ENCODE measurements at regions not wholly inside any gene's neighbourhood (a gene's known extent, or its start where the extent isn't known, plus 50 kb on each side); places are given as distances from the start of the nearest gene placed in this dataset.

- no peak for TF ChIP-seq GABPA (tag; conservative IDR thresholded peaks at IDR 0.05; ENCODE audit: low read depth)
- TF ChIP-seq, protein P1, sequence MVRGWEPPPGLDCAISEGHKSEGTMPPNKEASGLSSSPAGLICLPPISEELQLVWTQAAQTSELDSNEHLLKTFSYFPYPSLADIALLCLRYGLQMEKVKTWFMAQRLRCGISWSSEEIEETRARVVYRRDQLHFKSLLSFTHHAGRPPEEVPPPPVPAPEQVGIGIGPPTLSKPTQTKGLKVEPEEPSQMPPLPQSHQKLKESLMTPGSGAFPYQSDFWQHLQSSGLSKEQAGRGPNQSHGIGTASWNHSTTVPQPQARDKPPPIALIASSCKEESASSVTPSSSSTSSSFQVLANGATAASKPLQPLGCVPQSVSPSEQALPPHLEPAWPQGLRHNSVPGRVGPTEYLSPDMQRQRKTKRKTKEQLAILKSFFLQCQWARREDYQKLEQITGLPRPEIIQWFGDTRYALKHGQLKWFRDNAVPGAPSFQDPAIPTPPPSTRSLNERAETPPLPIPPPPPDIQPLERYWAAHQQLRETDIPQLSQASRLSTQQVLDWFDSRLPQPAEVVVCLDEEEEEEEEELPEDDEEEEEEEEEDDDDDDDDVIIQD (CRISPR knock-in tag; IDR thresholded peaks at IDR 0.05): 0 out of 2 replicates have a peak, but pooled peaks have one; percentile 6
- no peak for TF ChIP-seq RBM17 (IDR thresholded peaks at IDR 0.05; ENCODE audit: borderline replicate concordance, low read depth, low read length)
- TF ChIP-seq ZNF695 (CRISPR knock-in tag; IDR thresholded peaks at IDR 0.05): 0 out of 2 replicates have a peak, but pooled peaks have one; percentile 49
- TF ChIP-seq POLR2AphosphoS5 (IDR thresholded peaks at IDR 0.05; ENCODE audit: control insufficient read depth, insufficient read depth, low read depth, low read length): no peak
- TF ChIP-seq ZBTB26 (CRISPR knock-in tag; IDR thresholded peaks at IDR 0.05): no peak
- 0 out of 2 replicates have a peak, but pooled peaks have one; percentile 38 for TF ChIP-seq PPARD (CRISPR knock-in tag; IDR thresholded peaks at IDR 0.05)
- no peak for TF ChIP-seq RBFOX2 (IDR thresholded peaks at IDR 0.05; ENCODE audit: low read depth, low read length)
- no peak for TF ChIP-seq TGIF2 (CRISPR knock-in tag; IDR thresholded peaks at IDR 0.05)
- TF ChIP-seq ZNF277 (CRISPR knock-in tag; IDR thresholded peaks at IDR 0.05; ENCODE audit: borderline replicate concordance): peak; percentile 72; the same call in 1 of the 2 replicates
- TF ChIP-seq ZBTB2 (IDR thresholded peaks at IDR 0.05): no peak
- TF ChIP-seq ZNF436 (CRISPR knock-in tag; IDR thresholded peaks at IDR 0.05): peak; percentile 48; the same call in 1 of the 2 replicates
- TF ChIP-seq MLX (CRISPR knock-in tag; conservative IDR thresholded peaks at IDR 0.05): 0 out of 4 replicates have a peak, but pooled peaks of 1 of the 2 experiments have one; percentile 64
- TF ChIP-seq, protein P2, sequence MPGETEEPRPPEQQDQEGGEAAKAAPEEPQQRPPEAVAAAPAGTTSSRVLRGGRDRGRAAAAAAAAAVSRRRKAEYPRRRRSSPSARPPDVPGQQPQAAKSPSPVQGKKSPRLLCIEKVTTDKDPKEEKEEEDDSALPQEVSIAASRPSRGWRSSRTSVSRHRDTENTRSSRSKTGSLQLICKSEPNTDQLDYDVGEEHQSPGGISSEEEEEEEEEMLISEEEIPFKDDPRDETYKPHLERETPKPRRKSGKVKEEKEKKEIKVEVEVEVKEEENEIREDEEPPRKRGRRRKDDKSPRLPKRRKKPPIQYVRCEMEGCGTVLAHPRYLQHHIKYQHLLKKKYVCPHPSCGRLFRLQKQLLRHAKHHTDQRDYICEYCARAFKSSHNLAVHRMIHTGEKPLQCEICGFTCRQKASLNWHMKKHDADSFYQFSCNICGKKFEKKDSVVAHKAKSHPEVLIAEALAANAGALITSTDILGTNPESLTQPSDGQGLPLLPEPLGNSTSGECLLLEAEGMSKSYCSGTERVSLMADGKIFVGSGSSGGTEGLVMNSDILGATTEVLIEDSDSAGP (CRISPR knock-in tag; IDR thresholded peaks at IDR 0.05): no peak; the same call in 1 of the 2 replicates
- TF ChIP-seq SRF (CRISPR knock-in tag; IDR thresholded peaks at IDR 0.05): peak in 1 of 2 experiments; percentile 21; a peak in 1 of 4 replicates
- TF ChIP-seq JUN (IDR thresholded peaks at IDR 0.05; ENCODE audit: borderline replicate concordance, low read depth, low read length): no peak
- TF ChIP-seq JUN (CRISPR knock-in tag; IDR thresholded peaks at IDR 0.05; ENCODE audit: borderline replicate concordance): no peak; the same call in 1 of the 2 replicates
Measured at GRCh38 chr22:19579115-19579811, 55.1 kb upstream of the CLDN5 start (continued).
